Fibroblast of skin of abdomen (primary cell): ENCODE measurements at regions not wholly inside any gene's neighbourhood (a gene's known extent, or its start where the extent isn't known, plus 50 kb on each side); places are given as distances from the start of the nearest gene placed in this dataset.

ENCODE experiments used
- DNase-seq: peaks from one replicate; pipeline ENCODE4 v3.0.0-alpha.2; 2013

GRCh38 chr3:23019596-23020300 lies 183.4 kb upstream of the UBE2E2 start:
- DNase-seq = peak; percentile 51

GRCh38 chr3:23028294-23028693 lies 174.8 kb upstream of the UBE2E2 start:
- DNase-seq = no peak

- DNase-seq = no peak
Measured at GRCh38 chr3:23029001-23029400, 174.1 kb upstream of the UBE2E2 start.

- no peak for DNase-seq
Measured at GRCh38 chr3:23035927-23036640, 167.0 kb upstream of the UBE2E2 start.

GRCh38 chr3:23036728-23037127 lies 166.4 kb upstream of the UBE2E2 start:
- no peak for DNase-seq

- no peak for DNase-seq
Measured at GRCh38 chr3:23038471-23038870, 164.7 kb upstream of the UBE2E2 start.

GRCh38 chr3:23041918-23042696 lies 161.0 kb upstream of the UBE2E2 start:
- DNase-seq = no peak

- no peak for DNase-seq
Measured at GRCh38 chr3:23044463-23044862, 158.7 kb upstream of the UBE2E2 start.

- DNase-seq = no peak
Measured at GRCh38 chr3:23046536-23046935, 156.6 kb upstream of the UBE2E2 start.

- no peak for DNase-seq
Measured at GRCh38 chr3:23051240-23052140, 151.6 kb upstream of the UBE2E2 start.

GRCh38 chr3:23052208-23052607 lies 150.9 kb upstream of the UBE2E2 start:
- no peak for DNase-seq

- no peak for DNase-seq
Measured at GRCh38 chr3:23052620-23053019, 150.5 kb upstream of the UBE2E2 start.

- DNase-seq = peak; percentile 88
Measured at GRCh38 chr3:23055733-23056376, 147.3 kb upstream of the UBE2E2 start.

- DNase-seq = no peak
Measured at GRCh38 chr3:23062582-23062981, 140.5 kb upstream of the UBE2E2 start.

- DNase-seq = no peak
Measured at GRCh38 chr3:23062982-23063381, 140.1 kb upstream of the UBE2E2 start.

GRCh38 chr3:23067116-23067515 lies 136.0 kb upstream of the UBE2E2 start:
- no peak for DNase-seq

- DNase-seq = no peak
Measured at GRCh38 chr3:23068016-23068728, 135.0 kb upstream of the UBE2E2 start.

GRCh38 chr3:23071296-23071695 lies 131.8 kb upstream of the UBE2E2 start:
- DNase-seq = no peak

GRCh38 chr3:23071758-23072157 lies 131.4 kb upstream of the UBE2E2 start:
- DNase-seq = no peak

GRCh38 chr3:23072693-23073092 lies 130.4 kb upstream of the UBE2E2 start:
- no peak for DNase-seq

- DNase-seq = no peak
Measured at GRCh38 chr3:23073724-23074305, 129.3 kb upstream of the UBE2E2 start.
